Endothelial cell of hepatic sinusoid (primary cell): ENCODE measurements at regions not wholly inside any gene's neighbourhood (a gene's known extent, or its start where the extent isn't known, plus 50 kb on each side); places are given as distances from the start of the nearest gene placed in this dataset.
"Not testable (repeated sequence)": the region's sequence is repeated elsewhere in the genome, so short reads cannot be mapped to it uniquely, and the experiment has no call there.

Source experiments
- in situ Hi-C: cut with HindIII; loops from 2 replicates; pipeline ENCODE4 v1.10.0; 2017; ENCODE audit warnings: low sequenced_read_pairs

GRCh38 chr6:48563433-48563832, 452.4 kb upstream of the PTCHD4 start:
- in situ Hi-C loops: no loop called here

- in situ Hi-C loops: no loop called here
Observed at GRCh38 chr6:48560408-48560807, 449.4 kb upstream of the PTCHD4 start.

DNA sequence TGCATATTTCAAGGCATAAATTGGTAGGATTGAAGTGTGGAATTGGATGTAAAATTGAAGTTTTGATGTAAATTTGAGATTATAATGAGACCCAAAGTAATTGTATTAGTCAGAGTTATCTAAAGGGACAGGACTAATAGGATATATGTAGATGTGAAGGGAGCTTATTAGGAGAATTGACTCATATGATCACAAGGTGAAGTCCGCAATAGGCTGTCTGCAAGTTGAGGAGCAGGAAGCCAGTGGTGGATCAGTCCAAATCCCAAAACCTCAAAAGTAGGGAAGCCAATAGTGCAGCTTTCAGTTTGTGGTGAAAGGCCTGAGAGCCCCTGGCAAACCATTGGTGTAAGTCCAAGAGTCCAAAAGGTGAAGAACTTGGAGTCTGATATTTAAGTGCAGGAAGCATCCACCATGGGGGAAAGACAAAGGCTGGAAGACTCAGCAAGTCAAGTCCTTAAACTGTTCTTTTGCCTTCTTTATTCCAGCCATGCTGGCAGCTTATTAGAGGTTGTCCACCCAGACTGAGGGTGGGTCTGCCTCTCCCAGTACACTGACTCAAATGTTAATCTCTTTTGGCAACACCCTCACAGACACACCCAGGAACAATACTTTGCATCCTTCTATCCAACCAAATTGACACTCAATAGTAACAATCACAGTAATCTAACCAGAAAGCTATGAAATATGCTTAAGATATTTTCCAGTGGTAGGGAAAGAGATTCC, 442.6 kb upstream of the PTCHD4 start:
- in situ Hi-C loops: no loop called here

- in situ Hi-C loops: no loop called here
Observed at GRCh38 chr6:48552905-48553304, 441.9 kb upstream of the PTCHD4 start.

- in situ Hi-C loops: no loop called here
Observed at GRCh38 chr6:48550603-48551002, 439.6 kb upstream of the PTCHD4 start.

- in situ Hi-C loops: no loop called here
Observed at GRCh38 chr6:48542191-48542590, 431.2 kb upstream of the PTCHD4 start.

DNA sequence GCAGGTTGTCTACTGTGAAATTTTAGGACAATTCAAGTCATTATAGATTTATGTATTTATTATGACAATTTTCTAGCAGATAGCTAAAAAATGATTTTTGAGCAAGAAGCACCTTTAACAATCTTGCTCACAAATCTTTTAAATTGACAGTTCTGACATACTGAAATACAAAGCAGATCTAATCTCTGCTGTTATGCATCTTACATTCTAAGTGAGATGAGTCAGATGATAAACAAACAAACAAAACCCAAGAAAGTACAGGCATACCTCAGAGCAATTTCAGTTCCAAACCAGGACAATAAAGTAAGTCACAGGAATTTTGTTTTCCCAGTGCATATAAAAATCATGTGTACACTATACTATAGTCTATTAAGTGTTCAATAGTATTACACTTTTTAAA, 430.7 kb upstream of the PTCHD4 start:
- in situ Hi-C loops: no loop called here

DNA sequence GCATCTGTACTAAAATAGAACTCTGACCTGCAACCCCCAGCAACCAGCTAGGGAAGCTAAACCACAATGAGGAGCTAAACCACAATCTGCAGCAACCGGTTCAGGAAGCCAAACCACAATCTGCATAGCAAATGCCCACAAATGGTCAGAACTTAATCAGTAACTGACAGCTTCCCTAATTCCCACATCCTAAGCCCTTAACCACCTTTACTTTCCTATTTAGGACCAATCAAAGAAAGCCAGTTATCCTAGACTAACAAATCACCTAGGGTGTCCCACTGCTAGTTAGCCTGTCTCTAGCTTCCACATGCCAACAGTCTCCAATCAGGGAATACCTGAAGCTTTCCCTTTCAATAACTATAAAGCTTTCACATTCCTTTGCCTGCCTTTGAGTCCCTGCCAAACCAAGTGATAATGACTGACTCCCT, 424.6 kb upstream of the PTCHD4 start:
- in situ Hi-C loops: no loop called here

GRCh38 chr6:48530978-48531377, 420.0 kb upstream of the PTCHD4 start:
- in situ Hi-C loops: not testable (repeated sequence)

DNA sequence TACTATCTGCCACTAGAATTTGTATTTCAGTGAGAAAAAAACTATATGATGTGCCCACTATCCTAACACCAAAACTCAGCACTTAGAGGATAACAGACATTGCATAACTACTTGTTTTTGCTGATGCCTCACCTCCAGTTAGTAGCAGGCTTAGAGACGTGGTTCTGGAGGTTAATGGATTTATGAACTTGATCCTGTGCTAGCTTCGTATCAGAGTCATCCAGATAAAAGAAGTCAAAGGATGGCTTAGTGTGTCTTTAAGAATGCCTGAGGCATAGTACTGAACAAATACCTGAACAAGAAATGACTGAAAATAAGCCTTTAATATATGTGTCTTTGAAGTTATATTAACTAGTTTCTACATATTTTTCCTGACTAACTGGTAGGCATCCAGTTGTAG, 414.9 kb upstream of the PTCHD4 start:
- in situ Hi-C loops: no loop called here

DNA sequence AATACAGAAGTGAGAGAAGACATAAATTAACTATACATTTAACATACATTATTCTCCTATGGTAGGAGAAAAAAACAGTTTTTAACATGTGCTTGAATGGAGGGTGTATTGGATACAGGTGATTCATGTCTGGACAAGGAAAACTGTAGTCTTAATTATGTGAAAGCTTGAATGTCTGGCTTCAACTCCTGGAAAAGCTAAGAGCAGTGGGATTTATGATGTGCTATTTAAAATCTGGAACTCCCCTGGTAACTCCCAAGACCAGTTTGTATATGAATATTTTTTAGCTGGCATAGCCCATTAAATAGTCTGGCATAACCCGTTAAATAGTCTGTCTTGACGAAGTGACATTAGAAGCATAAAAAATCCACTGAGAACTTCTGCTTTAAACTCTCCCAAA, 410.0 kb upstream of the PTCHD4 start:
- in situ Hi-C loops: no loop called here

DNA sequence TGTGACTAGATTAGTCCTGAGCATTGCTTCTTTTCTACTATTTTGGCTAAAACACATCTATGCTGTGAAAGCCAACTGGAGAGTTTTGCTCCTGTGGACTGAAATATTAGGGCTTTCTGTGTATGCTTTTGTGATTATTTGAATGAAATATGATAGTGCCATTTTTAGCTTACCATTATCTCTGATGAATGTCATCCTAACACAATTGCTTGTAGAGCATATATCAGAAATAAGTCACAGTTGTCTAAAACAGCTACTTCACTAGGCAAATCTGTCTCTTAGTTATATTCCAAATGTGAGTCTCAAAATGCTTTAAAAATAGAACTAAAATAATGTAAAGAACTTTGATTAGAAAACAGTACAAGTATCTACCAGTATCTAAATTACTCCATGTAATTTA, 401.4 kb upstream of the PTCHD4 start:
- in situ Hi-C loops: no loop called here

DNA sequence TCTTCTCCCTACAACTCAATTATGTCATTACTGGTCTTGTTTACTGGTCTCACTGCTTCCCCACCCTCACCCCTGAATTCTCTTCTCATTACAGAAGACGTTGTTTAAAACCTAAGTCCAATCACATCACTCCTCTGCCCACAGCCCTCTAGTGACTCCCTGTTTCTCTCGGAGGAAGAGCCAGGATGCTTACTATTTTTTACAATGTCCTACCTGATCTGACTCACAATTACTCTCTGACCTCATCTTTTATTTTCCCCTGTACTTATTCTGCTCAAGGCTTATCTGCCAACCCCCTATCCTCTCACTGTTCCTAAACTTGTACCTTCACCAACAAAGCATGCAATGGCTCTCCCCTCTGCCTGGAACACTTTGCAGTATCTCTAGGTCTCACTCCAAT, 400.4 kb upstream of the PTCHD4 start:
- in situ Hi-C loops: no loop called here

GRCh38 chr6:48505621-48506020, 394.6 kb upstream of the PTCHD4 start:
- in situ Hi-C loops: no loop called here

DNA sequence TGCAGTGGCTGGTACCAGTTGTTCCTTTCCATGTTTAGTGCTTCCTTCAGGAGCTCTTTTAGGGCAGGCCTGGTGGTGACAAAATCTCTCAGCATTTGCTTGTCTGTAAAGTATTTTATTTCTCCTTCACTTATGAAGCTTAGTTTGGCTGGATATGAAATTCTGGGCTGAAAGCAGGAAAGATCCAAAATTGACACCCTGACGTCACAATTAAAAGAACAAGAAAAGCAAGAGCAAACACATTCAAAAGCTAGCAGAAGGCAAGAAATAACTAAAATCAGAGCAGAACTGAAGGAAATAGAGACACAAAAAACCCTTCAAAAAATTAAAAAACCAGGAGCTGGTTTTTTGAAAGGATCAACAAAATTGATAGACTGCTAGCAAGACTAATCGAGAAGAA, 382.4 kb upstream of the PTCHD4 start:
- in situ Hi-C loops: not testable (repeated sequence)

DNA sequence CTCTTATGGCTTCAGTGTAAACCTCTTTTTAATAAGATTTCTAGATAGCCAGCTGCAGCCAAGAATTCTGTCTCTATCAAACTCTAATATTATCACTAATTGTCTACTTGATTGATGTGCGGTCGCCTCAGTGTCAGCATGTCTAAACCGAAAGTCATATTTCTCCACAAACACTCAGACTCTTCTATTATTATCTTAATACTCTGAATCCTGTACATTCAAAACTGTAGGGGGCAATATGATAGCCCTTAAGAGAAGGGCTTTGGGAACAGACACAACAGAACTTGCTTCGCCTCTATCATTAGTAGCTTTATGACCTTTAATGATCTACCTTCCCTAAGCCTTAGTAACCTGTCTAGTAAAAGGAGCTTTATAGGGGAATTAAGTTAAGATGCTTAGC, 379.7 kb upstream of the PTCHD4 start:
- in situ Hi-C loops: no loop called here

- in situ Hi-C loops: no loop called here
Observed at GRCh38 chr6:48486876-48487275, 375.9 kb upstream of the PTCHD4 start.

DNA sequence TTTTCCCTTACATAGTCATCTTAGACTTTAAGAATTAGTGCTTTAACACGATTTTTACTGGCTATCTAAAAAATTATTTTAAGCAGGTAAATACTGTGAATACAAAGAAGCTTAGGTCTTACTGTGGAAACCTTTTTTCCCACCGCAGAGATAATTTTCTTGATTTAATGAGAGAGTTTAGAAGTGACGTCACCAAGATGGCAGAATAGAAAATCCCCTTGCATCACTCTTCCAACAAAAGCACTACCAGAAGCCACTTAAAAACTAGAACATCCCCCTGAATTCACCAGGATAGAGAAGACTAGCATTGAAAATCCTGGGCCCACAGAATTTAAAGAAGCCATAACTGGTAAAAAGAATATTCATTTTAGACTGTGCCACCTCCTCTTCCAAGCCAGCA, 375.4 kb upstream of the PTCHD4 start:
- in situ Hi-C loops: no loop called here

GRCh38 chr6:48476257-48476656, 365.3 kb upstream of the PTCHD4 start:
- in situ Hi-C loops: no loop called here

DNA sequence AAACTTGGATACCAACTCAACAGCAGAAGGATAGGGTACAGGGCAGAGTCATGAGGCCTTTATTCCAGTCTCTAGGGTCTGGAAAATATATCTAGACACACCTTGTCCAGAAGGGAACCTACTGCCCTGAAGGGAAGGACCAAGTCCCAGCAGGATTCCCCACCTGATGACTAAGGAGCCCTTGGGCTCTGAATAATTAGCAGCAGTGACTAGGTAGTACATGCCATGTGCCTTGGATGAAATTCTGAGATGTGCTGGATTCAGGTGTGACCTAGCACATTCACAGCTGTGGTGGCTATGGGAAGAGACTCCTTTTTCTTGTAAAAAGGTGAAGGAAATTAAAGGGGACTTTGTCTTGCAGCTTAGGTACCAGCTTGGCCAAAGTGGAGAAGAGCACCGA, 364.3 kb upstream of the PTCHD4 start:
- in situ Hi-C loops: no loop called here

- in situ Hi-C loops: no loop called here
Observed at GRCh38 chr6:48474830-48475229, 363.8 kb upstream of the PTCHD4 start.

- in situ Hi-C loops: no loop called here
Observed at GRCh38 chr6:48474136-48474535, 363.1 kb upstream of the PTCHD4 start.

GRCh38 chr6:48472535-48472934, 361.5 kb upstream of the PTCHD4 start:
- in situ Hi-C loops: no loop called here
